ENCODE measurements at regions not wholly inside any gene's neighbourhood (a gene's known extent, or its start where the extent isn't known, plus 50 kb on each side); places are given as distances from the start of the nearest gene placed in this dataset.

GRCh38 chr17:72233986-72234385 is 113.2 kb downstream of the SOX9 start:
- H3K36me3 ChIP-seq (ENCODE audit: control insufficient read depth in 4 of 4, insufficient read depth in 3 of 4, low read depth in 1 of 4, low read length in 3 of 4) = no peaks in the 10 kb centered on the region
- no peaks in the 10 kb centered on the region for H3K4me1 ChIP-seq (ENCODE audit: control insufficient read depth in 4 of 4, insufficient read depth in 4 of 4, low read length in 3 of 4)
- peaks cover 0 to 5% (median 0%) of the 10 kb centered on the region in 4 donors for H3K9me3 ChIP-seq (ENCODE audit: control insufficient read depth in 4 of 4, low read length in 3 of 4)
- peaks cover 0 to 8% (median 0%) of the 10 kb centered on the region in 4 donors for H3K27me3 ChIP-seq (ENCODE audit: control insufficient read depth in 4 of 4, insufficient read depth in 4 of 4, low read length in 3 of 4)
- 68% methylated on average over 3 of the region's 3 CpGs for WGBS
- no peak overlapping the region for H3K4me3 ChIP-seq (ENCODE audit: low read depth in 1 of 3, low read length in 3 of 3)
- no peak for DNase-seq (ENCODE audit: low spot score)
- H3K9ac ChIP-seq (ENCODE audit: low read depth in 1 of 2, low read length in 2 of 2) = no peak overlapping the region
- H3K27ac ChIP-seq (ENCODE audit: low read depth in 1 of 2, low read length in 2 of 2) = no peak overlapping the region
- no peak for TF ChIP-seq HNF4G (IDR thresholded peaks at IDR 0.05)
- TF ChIP-seq REST (IDR thresholded peaks at IDR 0.05) = no peak
- TF ChIP-seq NR2F2 (IDR thresholded peaks at IDR 0.05) = no peak
- TF ChIP-seq, protein P1, sequence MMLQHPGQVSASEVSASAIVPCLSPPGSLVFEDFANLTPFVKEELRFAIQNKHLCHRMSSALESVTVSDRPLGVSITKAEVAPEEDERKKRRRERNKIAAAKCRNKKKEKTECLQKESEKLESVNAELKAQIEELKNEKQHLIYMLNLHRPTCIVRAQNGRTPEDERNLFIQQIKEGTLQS (IDR thresholded peaks at IDR 0.05) = no peak

DNA sequence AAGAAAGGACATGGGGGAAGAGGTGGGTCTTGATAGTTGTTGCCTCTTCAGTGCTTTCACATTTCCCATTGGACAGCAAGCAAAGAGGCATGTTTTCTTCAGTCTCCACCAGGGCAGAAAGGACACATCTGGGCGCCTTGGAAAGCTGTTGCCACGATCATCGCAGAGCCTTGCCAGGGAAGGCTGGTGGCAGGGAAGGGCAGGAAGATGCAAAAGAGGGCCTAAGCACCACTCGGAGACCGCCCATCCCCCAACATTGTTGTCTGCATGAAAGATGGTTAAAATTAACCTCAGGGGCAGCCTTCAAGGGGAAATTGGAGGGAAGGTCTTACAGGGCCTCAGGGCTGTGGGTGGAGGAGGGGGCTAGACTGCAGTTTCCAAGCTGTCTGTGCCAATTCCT is 114.2 kb downstream of the SOX9 start:
- Histone ChIP-seq H3K36me3 (ENCODE audit: control insufficient read depth in 4 of 4, insufficient read depth in 3 of 4, low read depth in 1 of 4, low read length in 3 of 4) (no peaks in the 10 kb centered on the region), H3K4me3 (ENCODE audit: low read depth in 1 of 3, low read length in 3 of 3) (no peak overlapping the region), H3K9me3 (ENCODE audit: control insufficient read depth in 4 of 4, low read length in 3 of 4) (peaks cover 0 to 5% (median 0%) of the 10 kb centered on the region in 4 donors), H3K27ac (ENCODE audit: low read depth in 1 of 2, low read length in 2 of 2) (no peak overlapping the region), H3K27me3 (ENCODE audit: control insufficient read depth in 4 of 4, insufficient read depth in 4 of 4, low read length in 3 of 4) (peaks cover 0 to 8% (median 0%) of the 10 kb centered on the region in 4 donors), H3K9ac (ENCODE audit: low read depth in 1 of 2, low read length in 2 of 2) (no peak overlapping the region), H3K4me1 (ENCODE audit: control insufficient read depth in 4 of 4, insufficient read depth in 4 of 4, low read length in 3 of 4) (no peaks in the 10 kb centered on the region)
- no peak for TF ChIP-seq TAF1 (conservative IDR thresholded peaks at IDR 0.05)
- TF ChIP-seq FOXA2 (IDR thresholded peaks at IDR 0.05) = no peak
- TF ChIP-seq NR2F2 (IDR thresholded peaks at IDR 0.05) = no peak
- 68% methylated on average over 5 of the region's 5 CpGs for WGBS
- DNase-seq (ENCODE audit: low spot score) = no peak

- WGBS = 42% methylated on average over 13 of the region's 13 CpGs
- TF ChIP-seq RAD21 (IDR thresholded peaks at IDR 0.05) (no peak), EGR1 (IDR thresholded peaks at IDR 0.05; ENCODE audit: low read depth in 2 of 2) (no peak), FOXA2 (IDR thresholded peaks at IDR 0.05) (no peak), CTCF (IDR thresholded peaks at IDR 0.05; ENCODE audit: low read depth, low read length, missing input control) (no peak), TAF1 (conservative IDR thresholded peaks at IDR 0.05) (no peak), HNF4G (IDR thresholded peaks at IDR 0.05) (no peak), MAX (IDR thresholded peaks at IDR 0.05) (no peak), ZBTB33 (IDR thresholded peaks at IDR 0.05) (no peak), JUND (IDR thresholded peaks at IDR 0.05) (no peak), SP1 (IDR thresholded peaks at IDR 0.05) (no peak), FOXA1 (IDR thresholded peaks at IDR 0.05) (no peak), NR2F2 (IDR thresholded peaks at IDR 0.05) (no peak), HNF4A (conservative IDR thresholded peaks at IDR 0.05) (no peak)
- TF ChIP-seq, protein P1 (IDR thresholded peaks at IDR 0.05) = no peak
- Histone ChIP-seq H3K36me3 (ENCODE audit: control insufficient read depth in 4 of 4, insufficient read depth in 3 of 4, low read depth in 1 of 4, low read length in 3 of 4) (no peaks in the 10 kb centered on the region), H3K27me3 (ENCODE audit: control insufficient read depth in 4 of 4, insufficient read depth in 4 of 4, low read length in 3 of 4) (peaks cover 0 to 3% (median 1%) of the 10 kb centered on the region in 4 donors), H3K4me1 (ENCODE audit: control insufficient read depth in 4 of 4, insufficient read depth in 4 of 4, low read length in 3 of 4) (no peaks in the 10 kb centered on the region), H3K4me3 (ENCODE audit: low read depth in 1 of 3, low read length in 3 of 3) (no peak overlapping the region), H3K9ac (ENCODE audit: low read depth in 1 of 2, low read length in 2 of 2) (no peak overlapping the region), H3K9me3 (ENCODE audit: control insufficient read depth in 4 of 4, low read length in 3 of 4) (no peaks in the 10 kb centered on the region), H3K27ac (ENCODE audit: low read depth in 1 of 2, low read length in 2 of 2) (no peak overlapping the region)
- DNase-seq (ENCODE audit: low spot score) = no peak
Observed at GRCh38 chr17:72236980-72237633, 116.3 kb downstream of the SOX9 start.

Measured in liver (tissue), 8 donors.